ENCODE measurements at regions not wholly inside any gene's neighbourhood (a gene's known extent, or its start where the extent isn't known, plus 50 kb on each side); places are given as distances from the start of the nearest gene placed in this dataset.

GRCh38 chr11:123302751-123303195, 107.7 kb upstream of the CLMP start:
- no peak overlapping the region for H3K4me3 ChIP-seq (replicated peaks in 1 of 3)
- 79 to 89% methylated on average over 8 of the region's 8 CpGs for WGBS, 2 donors
- TF ChIP-seq POLR2A (IDR thresholded peaks at IDR 0.05), result no peak
- TF ChIP-seq CTCF (IDR thresholded peaks at IDR 0.05), result no peak
- H3K36me3 ChIP-seq, result no peaks in the 10 kb centered on the region
- no peak overlapping the region for H3K27ac ChIP-seq
- no peak for DNase-seq
- no peaks in the 10 kb centered on the region for H3K9me3 ChIP-seq
- no peaks in the 10 kb centered on the region for H3K27me3 ChIP-seq
- peaks cover 17 to 31% of the 10 kb centered on the region in 2 donors for H3K4me1 ChIP-seq
- intact Hi-C loops (cut with DNase I), result loop anchor here (5.0 kb wide), 1 partner anchor 175 kb away; no protein-coding TSS in a partner anchor

GRCh38 chr11:123301696-123302400, 106.8 kb upstream of the CLMP start:
- Histone ChIP-seq H3K9me3 (no peaks in the 10 kb centered on the region), H3K27ac (peak overlapping the region in 1 of 3 donors; percentile 38), H3K36me3 (no peaks in the 10 kb centered on the region), H3K27me3 (no peaks in the 10 kb centered on the region), H3K4me1 (peaks cover 8 to 22% of the 10 kb centered on the region in 2 donors), H3K4me3 (replicated peaks in 1 of 3) (peak overlapping the region in 1 of 3 donors; percentile 22)
- intact Hi-C loops (cut with DNase I), result loop anchor here (5.0 kb wide), 1 partner anchor 175 kb away; no protein-coding TSS in a partner anchor
- WGBS, 2 donors, result 17 to 18% methylated on average over 34 to 43 of the region's 56 CpGs
- peak; percentile 70 to 81 for DNase-seq
- peak; percentile 34 to 99 (median 82) for TF ChIP-seq CTCF (IDR thresholded peaks at IDR 0.05)
- TF ChIP-seq POLR2A (IDR thresholded peaks at IDR 0.05), result no peak

GRCh38 chr11:123301013-123301591, 106.1 kb upstream of the CLMP start:
- no peak overlapping the region for H3K27ac ChIP-seq
- peaks cover 7 to 19% of the 10 kb centered on the region in 2 donors for H3K4me1 ChIP-seq
- TF ChIP-seq POLR2A (IDR thresholded peaks at IDR 0.05) (no peak), CTCF (IDR thresholded peaks at IDR 0.05) (no peak)
- no peak for DNase-seq
- H3K9me3 ChIP-seq, result no peaks in the 10 kb centered on the region
- peak overlapping the region in 1 of 3 donors; percentile 22 for H3K4me3 ChIP-seq (replicated peaks in 1 of 3)
- intact Hi-C loops (cut with DNase I), result loop anchor here (5.0 kb wide), 1 partner anchor 176 kb away; no protein-coding TSS in a partner anchor
- no peaks in the 10 kb centered on the region for H3K27me3 ChIP-seq
- no peaks in the 10 kb centered on the region for H3K36me3 ChIP-seq
- 63 to 73% methylated on average over 3 of the region's 3 CpGs for WGBS, 2 donors

GRCh38 chr11:123299721-123300120, 104.7 kb upstream of the CLMP start:
- intact Hi-C loops (cut with DNase I), result loop anchor here (5.0 kb wide), 1 partner anchor 178 kb away; no protein-coding TSS in a partner anchor
- H3K27me3 ChIP-seq, result no peaks in the 10 kb centered on the region
- 80 to 83% methylated on average over 6 to 7 of the region's 7 CpGs for WGBS, 2 donors

More at GRCh38 chr11:123299721-123300120, 104.7 kb upstream of the CLMP start:
- no peak for TF ChIP-seq POLR2A (IDR thresholded peaks at IDR 0.05)
- no peak for TF ChIP-seq CTCF (IDR thresholded peaks at IDR 0.05)
- no peaks in the 10 kb centered on the region for H3K36me3 ChIP-seq
- no peak overlapping the region for H3K27ac ChIP-seq
- DNase-seq, result no peak
- peaks cover 7 to 15% of the 10 kb centered on the region in 2 donors for H3K4me1 ChIP-seq
- no peak overlapping the region for H3K4me3 ChIP-seq (replicated peaks in 1 of 3)
- no peaks in the 10 kb centered on the region for H3K9me3 ChIP-seq

Data from thyroid gland (tissue), 4 donors.